Nephron (organoid): ENCODE measurements at regions not wholly inside any gene's neighbourhood (a gene's known extent, or its start where the extent isn't known, plus 50 kb on each side); places are given as distances from the start of the nearest gene placed in this dataset.
A peak's percentile ranks its signal among the peaks of the same experiment; 100 is the strongest.

Experiments
- H3K27ac Mint-ChIP-seq, 3 experiments: 2 replicates each; pipeline ENCODE4 v1.8.0; 2020; ENCODE audit warnings: mixed read lengths in 3 of 3, mild to moderate bottlenecking in 2 of 3, moderate library complexity in 1 of 3
- H3K27me3 Mint-ChIP-seq: 2 replicates; pipeline ENCODE4 v1.8.0; 2021; ENCODE audit warnings: low read depth, mild to moderate bottlenecking, moderate library complexity, mixed read lengths
- H3K36me3 Mint-ChIP-seq: 2 replicates; pipeline ENCODE4 v1.8.0; 2020; ENCODE audit warnings: low read depth, mixed read lengths
- H3K4me1 Mint-ChIP-seq: 2 replicates; pipeline ENCODE4 v1.8.0; 2020; ENCODE audit warnings: mixed read lengths
- H3K4me3 Mint-ChIP-seq, 3 experiments: 2 replicates each; pipeline ENCODE4 v1.8.0; 2020; ENCODE audit warnings: mild to moderate bottlenecking in 3 of 3, mixed read lengths in 3 of 3, moderate library complexity in 2 of 3
- H3K9me3 Mint-ChIP-seq: 2 replicates; pipeline ENCODE4 v1.8.0; 2020; ENCODE audit warnings: mixed read lengths
- TF ChIP-seq, protein P1 (sequence below), 3 experiments: fragments of 200-600 bp; sonication (generic); IDR thresholded peaks; one replicate each; pipeline ENCODE4 v1.5.0; 2021; ENCODE audit warnings: antibody characterized with exemption in 3 of 3; ENCODE audit not compliant: unreplicated experiment in 3 of 3

- TF ChIP-seq, protein P1, sequence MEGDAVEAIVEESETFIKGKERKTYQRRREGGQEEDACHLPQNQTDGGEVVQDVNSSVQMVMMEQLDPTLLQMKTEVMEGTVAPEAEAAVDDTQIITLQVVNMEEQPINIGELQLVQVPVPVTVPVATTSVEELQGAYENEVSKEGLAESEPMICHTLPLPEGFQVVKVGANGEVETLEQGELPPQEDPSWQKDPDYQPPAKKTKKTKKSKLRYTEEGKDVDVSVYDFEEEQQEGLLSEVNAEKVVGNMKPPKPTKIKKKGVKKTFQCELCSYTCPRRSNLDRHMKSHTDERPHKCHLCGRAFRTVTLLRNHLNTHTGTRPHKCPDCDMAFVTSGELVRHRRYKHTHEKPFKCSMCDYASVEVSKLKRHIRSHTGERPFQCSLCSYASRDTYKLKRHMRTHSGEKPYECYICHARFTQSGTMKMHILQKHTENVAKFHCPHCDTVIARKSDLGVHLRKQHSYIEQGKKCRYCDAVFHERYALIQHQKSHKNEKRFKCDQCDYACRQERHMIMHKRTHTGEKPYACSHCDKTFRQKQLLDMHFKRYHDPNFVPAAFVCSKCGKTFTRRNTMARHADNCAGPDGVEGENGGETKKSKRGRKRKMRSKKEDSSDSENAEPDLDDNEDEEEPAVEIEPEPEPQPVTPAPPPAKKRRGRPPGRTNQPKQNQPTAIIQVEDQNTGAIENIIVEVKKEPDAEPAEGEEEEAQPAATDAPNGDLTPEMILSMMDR (IDR thresholded peaks at IDR 0.05; ENCODE audit: unreplicated experiment in 3 of 3): no peak
- no peaks in the 10 kb centered on the region for H3K9me3 Mint-ChIP-seq
- peaks cover 34% of the 10 kb centered on the region for H3K27me3 Mint-ChIP-seq
These were observed 65.4 kb downstream of the UBIAD1 start for GRCh38 chr1:11338284-11338924.

DNA sequence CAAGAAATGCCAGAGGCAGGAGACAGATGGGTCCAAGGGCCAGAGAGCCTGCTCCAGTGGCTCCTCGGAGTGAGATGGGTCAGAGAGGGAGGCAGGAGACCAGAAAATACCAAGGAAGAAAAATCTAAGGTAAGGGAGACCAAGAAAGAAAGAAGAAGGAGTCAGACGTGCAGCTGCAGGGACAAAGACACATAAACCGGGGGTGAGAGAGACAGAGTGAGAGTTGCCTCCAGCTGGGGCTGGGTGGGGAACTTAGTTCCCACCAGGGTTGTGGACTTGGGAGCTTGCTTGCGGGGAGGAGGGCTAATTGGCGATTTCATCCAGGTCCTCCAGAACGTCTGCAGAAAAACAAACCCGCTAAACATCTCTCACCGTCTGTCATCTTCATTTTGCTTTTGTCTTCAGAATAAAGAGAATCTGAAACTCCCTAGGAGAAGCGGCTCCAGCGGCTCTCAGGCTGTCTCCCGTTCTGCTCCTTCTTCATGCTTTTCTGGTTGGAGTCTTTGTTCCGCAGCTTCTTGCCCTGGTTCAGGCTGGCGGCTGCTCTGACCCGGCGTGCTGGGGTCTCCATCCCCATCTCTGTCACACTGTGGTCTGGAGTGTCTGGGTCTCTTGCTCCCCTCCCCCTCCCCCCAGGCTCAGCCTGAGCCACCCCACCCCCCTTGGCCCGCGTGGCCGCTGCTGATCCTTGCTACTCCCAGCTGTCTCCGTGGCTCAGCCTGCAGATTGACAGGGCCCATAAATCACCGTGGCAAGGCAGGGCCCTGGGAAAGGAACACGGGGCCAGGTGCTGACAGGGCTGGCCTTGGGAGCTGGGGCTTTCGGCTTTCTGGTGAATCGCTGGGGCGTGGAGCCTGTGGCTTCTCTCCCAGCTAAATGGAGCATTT lies 66.6 kb downstream of the UBIAD1 start:
- peaks cover 34% of the 10 kb centered on the region for H3K27me3 Mint-ChIP-seq
- no peaks in the 10 kb centered on the region for H3K36me3 Mint-ChIP-seq
- peaks cover 62% of the 10 kb centered on the region for H3K4me1 Mint-ChIP-seq
- no peaks in the 10 kb centered on the region for H3K9me3 Mint-ChIP-seq
- peak overlapping the region; percentile 55 to 88 (median 73) for H3K27ac Mint-ChIP-seq
- peak overlapping the region; percentile 75 to 82 (median 75) for H3K4me3 Mint-ChIP-seq
- TF ChIP-seq, protein P1 (IDR thresholded peaks at IDR 0.05; ENCODE audit: unreplicated experiment in 3 of 3): no peak

More at GRCh38 chr1:11338284-11338924, 65.4 kb downstream of the UBIAD1 start:
- Mint-ChIP-seq H3K4me3 (peak overlapping the region; percentile 51 to 75 (median 71)), H3K36me3 (no peaks in the 10 kb centered on the region), H3K4me1 (peaks cover 62% of the 10 kb centered on the region), H3K27ac (peak overlapping the region; percentile 30 to 79 (median 70))

- H3K27ac Mint-ChIP-seq: peak overlapping the region; percentile 55 to 88 (median 73)
- TF ChIP-seq, protein P1 (IDR thresholded peaks at IDR 0.05; ENCODE audit: unreplicated experiment in 3 of 3): no peak
- H3K27me3 Mint-ChIP-seq: peaks cover 37% of the 10 kb centered on the region
- H3K9me3 Mint-ChIP-seq: no peaks in the 10 kb centered on the region
- no peaks in the 10 kb centered on the region for H3K36me3 Mint-ChIP-seq
- H3K4me1 Mint-ChIP-seq: peaks cover 68% of the 10 kb centered on the region
- H3K4me3 Mint-ChIP-seq: peak overlapping the region; percentile 68 to 82 (median 75)
These were observed 67.2 kb downstream of the UBIAD1 start for GRCh38 chr1:11340233-11340632.

DNA sequence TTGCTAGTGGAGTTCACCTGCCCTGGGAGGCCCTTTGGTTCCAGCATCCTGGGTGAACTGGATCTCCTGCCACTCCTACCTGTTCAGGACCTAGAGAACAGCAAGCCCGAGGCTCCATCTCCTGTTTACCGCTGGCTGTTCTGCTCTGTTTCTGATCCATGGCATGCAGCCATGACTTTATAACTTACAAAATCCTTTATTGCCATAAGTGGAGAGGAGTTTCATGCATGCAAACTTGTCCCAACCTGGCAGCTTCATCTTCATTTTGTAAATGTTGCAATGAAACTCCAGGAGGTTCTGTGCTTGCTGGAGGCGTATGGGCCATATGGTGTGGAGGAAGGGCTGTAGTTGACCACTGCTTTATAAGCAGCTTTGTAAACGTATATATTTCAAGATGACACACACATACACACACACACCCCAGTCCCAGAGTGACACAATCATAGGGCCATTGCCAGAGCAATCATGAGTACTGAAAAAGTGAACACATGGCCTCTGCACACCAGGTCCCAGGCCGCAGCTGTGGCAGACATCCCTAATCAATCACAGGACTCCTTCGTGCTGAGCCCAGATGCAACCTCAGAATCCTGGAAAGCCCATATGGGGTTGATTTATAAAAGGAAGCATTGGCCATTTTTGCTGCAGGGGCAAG lies 69.0 kb downstream of the UBIAD1 start:
- peak overlapping the region in 1 of 3 experiments; percentile 23 for H3K4me3 Mint-ChIP-seq
- H3K36me3 Mint-ChIP-seq: no peaks in the 10 kb centered on the region
- peaks cover 49% of the 10 kb centered on the region for H3K27me3 Mint-ChIP-seq
- H3K27ac Mint-ChIP-seq: peak overlapping the region; percentile 4 to 78 (median 50)
- H3K9me3 Mint-ChIP-seq: no peaks in the 10 kb centered on the region
- TF ChIP-seq, protein P1 (IDR thresholded peaks at IDR 0.05; ENCODE audit: unreplicated experiment in 3 of 3): no peak
- peaks cover 76% of the 10 kb centered on the region for H3K4me1 Mint-ChIP-seq

GRCh38 chr1:11342621-11343032 lies 69.6 kb downstream of the UBIAD1 start:
- H3K36me3 Mint-ChIP-seq: no peaks in the 10 kb centered on the region
- peaks cover 73% of the 10 kb centered on the region for H3K4me1 Mint-ChIP-seq
- peak overlapping the region in 2 of 3 experiments; percentile 4 to 64 for H3K27ac Mint-ChIP-seq
- peaks cover 52% of the 10 kb centered on the region for H3K27me3 Mint-ChIP-seq
- no peaks in the 10 kb centered on the region for H3K9me3 Mint-ChIP-seq
- TF ChIP-seq, protein P1 (IDR thresholded peaks at IDR 0.05; ENCODE audit: unreplicated experiment in 3 of 3): no peak
- H3K4me3 Mint-ChIP-seq: no peak overlapping the region
